AG10803 (cell line): ENCODE measurements at regions not wholly inside any gene's neighbourhood (a gene's known extent, or its start where the extent isn't known, plus 50 kb on each side); places are given as distances from the start of the nearest gene placed in this dataset.

Experiments used
- DNase-seq: peaks from one replicate; pipeline ENCODE4 v3.0.0; 2010; ENCODE audit warnings: low read depth
- H3K4me3 ChIP-seq: 2 replicates; pipeline ENCODE4 v1.5.1; 2011; ENCODE audit warnings: mild to moderate bottlenecking, low read length, control low read depth
- CTCF ChIP-seq: conservative IDR thresholded peaks from 2 replicates; pipeline ENCODE4 v1.5.1; 2011; ENCODE audit warnings: mild to moderate bottlenecking, low read length, control low read depth, inconsistent platforms

- no peak for DNase-seq
- TF ChIP-seq CTCF = no peak
- no peak overlapping the region for H3K4me3 ChIP-seq
Measured at GRCh38 chr10:128473396-128473795, 347.2 kb upstream of the MKI67 start.

GRCh38 chr10:128473911-128474310 is 347.7 kb upstream of the MKI67 start:
- no peak for TF ChIP-seq CTCF
- no peak for DNase-seq
- no peak overlapping the region for H3K4me3 ChIP-seq

GRCh38 chr10:128474571-128474970 is 348.3 kb upstream of the MKI67 start:
- no peak for DNase-seq
- no peak for TF ChIP-seq CTCF
- H3K4me3 ChIP-seq = no peak overlapping the region

GRCh38 chr10:128475686-128476367 is 349.6 kb upstream of the MKI67 start:
- H3K4me3 ChIP-seq = no peak overlapping the region
- no peak for DNase-seq
- TF ChIP-seq CTCF = no peak

GRCh38 chr10:128476368-128476725 is 350.1 kb upstream of the MKI67 start:
- no peak overlapping the region for H3K4me3 ChIP-seq
- no peak for TF ChIP-seq CTCF
- DNase-seq = no peak

GRCh38 chr10:128476845-128477244 is 350.6 kb upstream of the MKI67 start:
- no peak for TF ChIP-seq CTCF
- DNase-seq = no peak
- no peak overlapping the region for H3K4me3 ChIP-seq

GRCh38 chr10:128480601-128481000 is 354.4 kb upstream of the MKI67 start:
- TF ChIP-seq CTCF = no peak
- DNase-seq = no peak
- no peak overlapping the region for H3K4me3 ChIP-seq
